ENCODE measurements at regions not wholly inside any gene's neighbourhood (a gene's known extent, or its start where the extent isn't known, plus 50 kb on each side); places are given as distances from the start of the nearest gene placed in this dataset.

DNA sequence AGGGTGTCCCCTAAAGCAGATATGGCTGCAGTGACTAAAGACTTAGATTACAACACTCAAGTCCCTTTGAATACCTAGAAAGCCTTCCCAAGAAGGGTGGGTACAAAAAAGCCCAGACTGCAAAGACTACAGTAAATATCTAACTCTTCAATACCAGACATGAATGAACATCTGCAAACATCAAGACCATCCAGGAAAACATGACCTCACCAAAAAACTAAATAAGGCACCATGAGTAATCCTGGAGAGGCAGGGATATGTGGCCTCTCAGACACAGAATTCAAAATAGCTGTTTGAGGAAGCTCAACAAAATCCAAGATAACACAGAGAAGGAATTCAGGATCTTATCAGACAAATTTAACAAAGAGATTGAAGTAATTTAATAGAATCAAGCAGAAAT lies 138.2 kb upstream of the OTOS start:
- Histone ChIP-seq H3K9me3 (ENCODE audit: control insufficient read depth, insufficient read depth, low read length) (no peaks in the 10 kb centered on the region), H3K9ac (ENCODE audit: low read depth, low read length) (no peak overlapping the region), H3K4me3 (ENCODE audit: low read depth, low read length) (no peak overlapping the region), H3K36me3 (ENCODE audit: control insufficient read depth, insufficient read depth, low read length) (no peaks in the 10 kb centered on the region), H3K4me1 (ENCODE audit: control insufficient read depth, insufficient read depth, low read length) (no peaks in the 10 kb centered on the region), H3K27ac (ENCODE audit: low read depth, low read length) (peak overlapping the region; percentile 35), H3K27me3 (ENCODE audit: control insufficient read depth, insufficient read depth, low read length) (no peaks in the 10 kb centered on the region)

DNA sequence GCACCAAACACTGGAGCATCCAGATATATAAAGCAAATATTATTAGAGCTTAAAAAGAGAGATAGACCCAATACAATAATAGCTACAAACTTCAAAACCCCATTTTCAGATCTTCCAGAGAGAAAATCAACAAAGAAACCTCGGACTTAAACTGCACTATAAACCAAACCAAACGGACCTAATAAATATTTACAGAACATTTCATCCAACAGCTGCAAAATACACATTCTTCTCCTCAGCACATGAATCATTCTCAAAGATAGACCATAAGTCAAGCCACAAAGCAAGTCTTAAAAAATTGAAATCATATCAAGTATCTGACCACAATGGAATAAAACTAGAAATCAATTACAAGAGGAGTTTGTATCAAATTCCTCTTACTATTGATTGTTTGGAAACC lies 140.2 kb upstream of the OTOS start:
- Histone ChIP-seq H3K9me3 (ENCODE audit: control insufficient read depth, insufficient read depth, low read length) (no peaks in the 10 kb centered on the region), H3K27ac (ENCODE audit: low read depth, low read length) (no peak overlapping the region), H3K36me3 (ENCODE audit: control insufficient read depth, insufficient read depth, low read length) (no peaks in the 10 kb centered on the region), H3K9ac (ENCODE audit: low read depth, low read length) (no peak overlapping the region), H3K4me1 (ENCODE audit: control insufficient read depth, insufficient read depth, low read length) (no peaks in the 10 kb centered on the region), H3K27me3 (ENCODE audit: control insufficient read depth, insufficient read depth, low read length) (no peaks in the 10 kb centered on the region), H3K4me3 (ENCODE audit: low read depth, low read length) (no peak overlapping the region)

DNA sequence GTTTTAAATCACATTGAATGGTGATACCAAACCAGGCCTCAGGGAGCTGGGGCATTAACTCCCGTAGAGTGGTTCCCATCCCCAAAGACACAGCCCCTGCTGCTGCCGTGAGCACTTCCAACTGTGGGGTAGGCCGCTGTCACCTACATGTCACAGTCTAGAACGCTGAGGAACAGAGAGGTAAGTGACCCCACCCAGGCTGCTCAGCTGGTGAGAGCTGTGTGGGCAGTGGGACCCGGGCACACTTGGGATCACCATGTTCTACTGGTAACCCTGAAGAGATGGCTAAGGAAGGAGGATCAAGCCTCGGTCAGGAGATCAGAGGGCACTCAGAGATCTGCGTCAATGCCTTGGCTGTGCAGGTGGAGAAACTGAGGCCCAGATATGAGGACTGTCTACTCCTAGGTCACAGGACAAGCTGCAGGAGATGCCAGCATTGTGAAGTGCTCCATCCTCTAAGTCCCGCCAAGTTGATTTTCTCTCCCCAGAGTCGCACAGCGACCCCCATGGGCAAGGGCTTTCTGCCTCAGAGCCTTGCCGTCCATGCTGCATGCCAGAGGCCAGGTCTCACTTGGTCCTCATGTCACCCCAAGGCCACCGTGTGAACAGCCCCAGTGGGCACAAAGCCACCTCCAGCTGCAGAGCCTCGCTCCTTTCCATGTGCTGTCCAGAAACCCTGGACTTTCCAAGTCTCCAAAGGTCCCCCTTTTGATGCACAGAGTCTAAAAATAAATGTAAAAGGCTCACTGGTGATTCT lies 144.2 kb upstream of the OTOS start:
- no peaks in the 10 kb centered on the region for H3K9me3 ChIP-seq (ENCODE audit: control insufficient read depth, insufficient read depth, low read length)
- H3K4me1 ChIP-seq (ENCODE audit: control insufficient read depth, insufficient read depth, low read length), result no peaks in the 10 kb centered on the region
- H3K4me3 ChIP-seq (ENCODE audit: low read depth, low read length), result no peak overlapping the region

DNA sequence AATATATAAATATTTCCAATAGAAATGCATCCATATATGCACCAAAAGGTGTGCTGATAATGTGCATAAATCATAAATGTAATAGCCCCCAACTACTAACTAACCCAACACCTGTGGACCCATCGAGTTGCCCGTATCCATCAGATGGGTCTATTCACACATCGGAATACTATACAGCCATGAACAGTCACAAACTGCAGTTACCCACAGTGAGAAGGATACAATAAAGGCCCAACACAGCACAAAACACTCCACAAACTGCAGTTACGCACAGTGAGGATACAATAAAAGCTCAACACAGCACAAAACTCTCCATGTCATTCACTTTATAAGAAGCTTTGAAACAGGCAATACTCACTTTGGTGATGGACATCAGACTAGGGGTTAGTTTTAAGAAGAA lies 145.3 kb upstream of the OTOS start:
- H3K27ac ChIP-seq (ENCODE audit: low read depth, low read length), result no peak overlapping the region
- H3K27me3 ChIP-seq (ENCODE audit: control insufficient read depth, insufficient read depth, low read length), result no peaks in the 10 kb centered on the region; the same call in 1 of the 2 replicates
- no peaks in the 10 kb centered on the region for H3K36me3 ChIP-seq (ENCODE audit: control insufficient read depth, insufficient read depth, low read length)
- H3K9me3 ChIP-seq (ENCODE audit: control insufficient read depth, insufficient read depth, low read length), result no peaks in the 10 kb centered on the region
- no peak overlapping the region for H3K4me3 ChIP-seq (ENCODE audit: low read depth, low read length)
- H3K9ac ChIP-seq (ENCODE audit: low read depth, low read length), result no peak overlapping the region
- H3K4me1 ChIP-seq (ENCODE audit: control insufficient read depth, insufficient read depth, low read length), result no peaks in the 10 kb centered on the region

More for the DNA sequence above, 144.2 kb upstream of the OTOS start:
- no peaks in the 10 kb centered on the region for H3K36me3 ChIP-seq (ENCODE audit: control insufficient read depth, insufficient read depth, low read length)
- H3K27me3 ChIP-seq (ENCODE audit: control insufficient read depth, insufficient read depth, low read length), result no peaks in the 10 kb centered on the region; the same call in 1 of the 2 replicates
- H3K27ac ChIP-seq (ENCODE audit: low read depth, low read length), result no peak overlapping the region
- no peak overlapping the region for H3K9ac ChIP-seq (ENCODE audit: low read depth, low read length)

DNA sequence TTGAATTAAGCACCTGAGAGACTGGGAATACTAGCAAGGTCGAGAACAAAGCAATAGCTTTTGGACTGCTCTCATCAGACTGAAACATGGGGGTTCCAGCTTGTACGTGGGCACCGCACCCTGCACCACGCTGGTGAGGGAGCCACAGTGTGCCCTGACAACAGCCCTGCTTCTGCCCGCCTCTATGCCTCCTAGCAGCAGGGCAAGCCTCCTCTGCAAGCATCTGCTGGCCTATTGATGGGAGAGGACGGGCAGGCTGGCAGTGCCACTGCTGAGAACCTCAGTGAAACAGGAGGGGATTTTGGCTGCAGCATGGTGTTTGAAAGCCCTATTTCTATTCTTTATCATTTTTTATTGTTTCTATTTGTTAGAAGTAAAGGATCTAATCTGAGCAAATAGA lies 146.1 kb upstream of the OTOS start:
- no peak overlapping the region for H3K9ac ChIP-seq (ENCODE audit: low read depth, low read length)
- no peak overlapping the region for H3K4me3 ChIP-seq (ENCODE audit: low read depth, low read length)
- no peaks in the 10 kb centered on the region; the same call in 1 of the 2 replicates for H3K27me3 ChIP-seq (ENCODE audit: control insufficient read depth, insufficient read depth, low read length)
- H3K9me3 ChIP-seq (ENCODE audit: control insufficient read depth, insufficient read depth, low read length), result no peaks in the 10 kb centered on the region
- H3K36me3 ChIP-seq (ENCODE audit: control insufficient read depth, insufficient read depth, low read length), result no peaks in the 10 kb centered on the region
- H3K4me1 ChIP-seq (ENCODE audit: control insufficient read depth, insufficient read depth, low read length), result peaks cover 4% of the 10 kb centered on the region
- H3K27ac ChIP-seq (ENCODE audit: low read depth, low read length), result no peak overlapping the region

DNA sequence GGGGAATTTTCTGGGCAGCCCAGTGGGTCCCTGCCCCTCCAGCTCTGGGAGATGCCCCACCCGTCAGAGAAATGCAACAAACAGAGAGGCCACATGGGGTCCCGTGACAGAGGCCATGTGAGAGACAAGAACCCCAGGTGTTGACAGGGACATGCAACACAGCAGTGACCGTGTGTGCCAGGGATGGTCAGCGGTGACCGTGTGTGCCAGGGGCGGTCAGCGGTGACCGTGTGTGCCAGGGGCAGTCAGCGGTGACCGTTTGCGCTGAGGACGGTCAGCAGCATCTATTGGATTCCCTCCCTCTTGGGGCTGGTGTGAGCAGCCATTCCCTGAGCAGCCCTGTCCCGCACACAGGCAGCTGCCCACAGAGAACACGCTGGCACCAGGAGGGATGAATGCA lies 146.6 kb upstream of the OTOS start:
- no peak overlapping the region for H3K27ac ChIP-seq (ENCODE audit: low read depth, low read length)
- peaks cover 8% of the 10 kb centered on the region for H3K4me1 ChIP-seq (ENCODE audit: control insufficient read depth, insufficient read depth, low read length)
- no peak overlapping the region for H3K9ac ChIP-seq (ENCODE audit: low read depth, low read length)
- no peaks in the 10 kb centered on the region for H3K36me3 ChIP-seq (ENCODE audit: control insufficient read depth, insufficient read depth, low read length)
- no peaks in the 10 kb centered on the region; the same call in 1 of the 2 replicates for H3K27me3 ChIP-seq (ENCODE audit: control insufficient read depth, insufficient read depth, low read length)
- H3K9me3 ChIP-seq (ENCODE audit: control insufficient read depth, insufficient read depth, low read length), result no peaks in the 10 kb centered on the region
- no peak overlapping the region for H3K4me3 ChIP-seq (ENCODE audit: low read depth, low read length)

DNA sequence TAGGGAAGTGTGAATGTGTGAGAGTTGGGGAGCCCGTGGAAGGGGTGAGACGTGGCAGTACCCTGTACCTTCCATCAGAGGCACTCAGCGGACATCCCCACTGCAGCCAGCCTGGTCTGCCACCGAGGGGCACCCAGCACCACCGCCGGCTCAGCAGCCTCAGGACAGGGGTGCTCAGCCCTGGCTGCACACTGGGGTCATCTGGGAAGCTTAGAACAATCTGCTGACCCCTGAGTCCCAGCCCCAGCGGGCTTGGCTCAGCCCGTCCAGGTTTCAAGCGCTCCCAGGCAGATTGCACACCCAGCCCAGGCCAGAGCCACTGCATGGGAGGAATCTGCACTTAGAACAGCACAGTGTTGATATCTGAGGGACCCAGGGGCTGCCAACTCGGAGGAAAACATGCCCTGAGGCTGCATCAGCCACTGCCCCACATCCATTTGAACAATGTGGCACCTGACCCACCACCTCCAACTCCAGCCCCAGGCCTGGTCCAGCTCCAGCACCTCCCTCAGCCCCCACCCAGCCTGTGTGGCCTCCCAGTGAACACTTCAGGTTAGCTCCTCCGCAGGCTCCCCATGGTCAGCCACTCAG lies 147.1 kb upstream of the OTOS start:
- Histone ChIP-seq H3K9ac (ENCODE audit: low read depth, low read length) (no peak overlapping the region), H3K27ac (ENCODE audit: low read depth, low read length) (no peak overlapping the region), H3K4me1 (ENCODE audit: control insufficient read depth, insufficient read depth, low read length) (peaks cover 13% of the 10 kb centered on the region), H3K4me3 (ENCODE audit: low read depth, low read length) (no peak overlapping the region), H3K9me3 (ENCODE audit: control insufficient read depth, insufficient read depth, low read length) (no peaks in the 10 kb centered on the region), H3K36me3 (ENCODE audit: control insufficient read depth, insufficient read depth, low read length) (no peaks in the 10 kb centered on the region), H3K27me3 (ENCODE audit: control insufficient read depth, insufficient read depth, low read length) (no peaks in the 10 kb centered on the region; the same call in 1 of the 2 replicates)

DNA sequence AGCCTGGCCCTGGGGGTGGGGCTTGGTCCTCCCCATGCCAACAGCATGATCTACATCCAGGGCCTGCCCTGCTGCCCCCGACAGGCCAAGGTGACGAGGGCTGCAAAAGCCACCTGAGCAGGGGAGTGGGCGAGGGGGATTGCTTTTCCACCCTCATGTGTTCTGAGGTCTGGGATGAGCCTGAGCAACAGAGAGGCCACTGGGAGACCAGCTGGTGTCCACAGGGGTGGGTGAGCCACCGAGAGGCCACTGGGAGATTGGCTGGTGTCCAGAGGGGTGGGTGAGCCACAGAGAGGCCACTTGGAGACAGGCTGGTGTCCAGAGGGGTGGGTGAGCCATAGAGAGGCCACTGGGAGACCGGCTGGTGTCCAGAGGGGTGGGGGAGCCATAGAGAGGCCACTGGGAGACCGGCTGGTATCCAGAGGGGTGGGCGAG lies 147.4 kb upstream of the GPC1 start:
- H3K9ac ChIP-seq (ENCODE audit: low read depth, low read length), result no peak overlapping the region
- no peaks in the 10 kb centered on the region for H3K36me3 ChIP-seq (ENCODE audit: control insufficient read depth, insufficient read depth, low read length)
- no peaks in the 10 kb centered on the region for H3K9me3 ChIP-seq (ENCODE audit: control insufficient read depth, insufficient read depth, low read length)
- no peak overlapping the region for H3K4me3 ChIP-seq (ENCODE audit: low read depth, low read length)
- peaks cover 16% of the 10 kb centered on the region for H3K4me1 ChIP-seq (ENCODE audit: control insufficient read depth, insufficient read depth, low read length)
- no peak overlapping the region for H3K27ac ChIP-seq (ENCODE audit: low read depth, low read length)
- no peaks in the 10 kb centered on the region; the same call in 1 of the 2 replicates for H3K27me3 ChIP-seq (ENCODE audit: control insufficient read depth, insufficient read depth, low read length)

DNA sequence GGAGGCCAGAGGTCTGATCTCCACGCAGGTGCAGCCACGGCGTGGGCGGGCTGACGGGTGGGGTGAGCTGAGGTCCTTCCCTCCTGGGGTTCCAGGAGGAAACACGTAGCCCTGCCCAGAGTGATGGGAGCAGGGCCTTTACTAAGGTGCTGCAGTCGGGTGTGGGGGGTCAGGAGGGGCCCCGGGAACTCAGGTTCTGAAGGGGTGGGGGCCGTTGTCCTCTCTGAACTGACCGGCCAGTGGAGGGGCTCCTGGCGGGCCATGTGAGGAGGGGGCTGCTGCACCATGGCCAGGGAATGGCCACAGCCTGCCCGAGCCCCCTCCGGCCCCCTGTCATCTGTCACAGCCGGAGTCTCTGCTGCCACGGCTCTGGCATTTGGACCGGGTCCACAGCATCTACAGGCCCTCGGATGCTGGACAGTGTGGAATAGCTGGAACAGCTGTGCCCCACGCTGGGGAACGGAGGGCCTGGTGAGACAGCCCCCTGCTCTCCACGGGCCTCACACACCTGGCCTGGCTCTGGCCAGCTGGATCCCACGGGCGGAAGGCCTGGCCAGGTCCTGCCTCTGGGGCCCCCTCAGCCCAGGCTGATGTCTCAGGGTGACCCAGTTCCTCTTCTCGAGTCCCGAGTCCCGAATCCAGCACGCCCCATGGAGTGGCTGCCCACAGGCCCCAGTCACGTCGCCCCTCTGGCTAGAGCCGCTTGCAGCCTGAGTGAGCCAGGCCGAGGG lies 145.6 kb upstream of the GPC1 start:
- Histone ChIP-seq H3K27ac (ENCODE audit: low read depth, low read length) (no peak overlapping the region), H3K27me3 (ENCODE audit: control insufficient read depth, insufficient read depth, low read length) (no peaks in the 10 kb centered on the region; the same call in 1 of the 2 replicates)

DNA sequence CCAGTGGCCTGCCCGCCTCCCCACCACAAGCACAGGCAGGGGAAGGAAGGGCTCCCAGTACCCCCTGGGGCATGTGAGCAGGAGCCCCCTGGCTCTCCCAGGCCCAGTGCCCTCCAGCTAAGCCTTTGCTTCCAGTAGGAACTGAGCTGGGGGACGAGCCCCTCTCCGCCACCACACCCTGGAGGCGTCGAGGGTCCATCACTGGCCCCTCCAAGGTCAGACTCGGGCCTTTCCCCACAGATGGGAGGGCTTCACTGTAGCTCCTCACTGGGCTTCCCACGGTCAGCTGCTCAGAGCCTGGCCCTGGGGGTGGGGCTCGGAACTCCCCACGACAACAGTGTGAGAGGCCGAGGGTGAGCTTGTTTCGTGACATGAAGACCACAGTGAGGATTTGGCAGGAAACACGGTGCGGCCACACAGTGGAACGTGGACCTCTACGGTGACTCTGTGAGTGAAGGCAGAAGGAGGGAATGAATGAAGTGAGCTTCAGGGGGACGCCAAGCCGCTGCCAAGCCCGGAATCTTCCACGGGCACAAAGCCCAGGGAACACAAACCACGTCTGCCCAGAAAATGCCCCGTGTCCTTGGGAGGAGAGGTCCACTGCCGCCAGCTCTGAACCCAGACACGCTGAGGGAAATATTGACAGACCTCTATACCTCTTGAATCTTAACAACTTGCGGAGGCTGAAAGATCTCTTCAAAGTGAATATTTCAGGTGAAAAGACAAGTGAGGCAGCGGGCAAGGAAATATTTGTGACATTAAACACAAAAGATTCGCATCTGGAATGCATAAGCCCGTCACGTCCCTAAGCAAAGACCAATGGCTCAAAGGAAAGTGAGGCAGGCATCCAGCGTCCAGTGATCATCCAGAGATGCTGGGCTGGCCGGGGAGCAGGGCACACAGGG lies 144.8 kb upstream of the GPC1 start:
- H3K9ac ChIP-seq (ENCODE audit: low read depth, low read length), result no peak overlapping the region
- no peak overlapping the region for H3K4me3 ChIP-seq (ENCODE audit: low read depth, low read length)
- H3K27ac ChIP-seq (ENCODE audit: low read depth, low read length), result no peak overlapping the region
- no peaks in the 10 kb centered on the region for H3K36me3 ChIP-seq (ENCODE audit: control insufficient read depth, insufficient read depth, low read length)
- no peaks in the 10 kb centered on the region; the same call in 1 of the 2 replicates for H3K27me3 ChIP-seq (ENCODE audit: control insufficient read depth, insufficient read depth, low read length)
- peaks cover 16% of the 10 kb centered on the region for H3K4me1 ChIP-seq (ENCODE audit: control insufficient read depth, insufficient read depth, low read length)
- no peaks in the 10 kb centered on the region for H3K9me3 ChIP-seq (ENCODE audit: control insufficient read depth, insufficient read depth, low read length)

More for the DNA sequence above, 145.6 kb upstream of the GPC1 start:
- Histone ChIP-seq H3K9ac (ENCODE audit: low read depth, low read length) (no peak overlapping the region), H3K36me3 (ENCODE audit: control insufficient read depth, insufficient read depth, low read length) (no peaks in the 10 kb centered on the region), H3K4me3 (ENCODE audit: low read depth, low read length) (no peak overlapping the region), H3K9me3 (ENCODE audit: control insufficient read depth, insufficient read depth, low read length) (no peaks in the 10 kb centered on the region), H3K4me1 (ENCODE audit: control insufficient read depth, insufficient read depth, low read length) (peaks cover 16% of the 10 kb centered on the region)

Measured in HUES48 (cell line).